ENCODE measurements at regions not wholly inside any gene's neighbourhood (a gene's known extent, or its start where the extent isn't known, plus 50 kb on each side); places are given as distances from the start of the nearest gene placed in this dataset.
"Not testable (repeated sequence)": the region's sequence is repeated elsewhere in the genome, so short reads cannot be mapped to it uniquely, and the experiment has no call there.

DNA sequence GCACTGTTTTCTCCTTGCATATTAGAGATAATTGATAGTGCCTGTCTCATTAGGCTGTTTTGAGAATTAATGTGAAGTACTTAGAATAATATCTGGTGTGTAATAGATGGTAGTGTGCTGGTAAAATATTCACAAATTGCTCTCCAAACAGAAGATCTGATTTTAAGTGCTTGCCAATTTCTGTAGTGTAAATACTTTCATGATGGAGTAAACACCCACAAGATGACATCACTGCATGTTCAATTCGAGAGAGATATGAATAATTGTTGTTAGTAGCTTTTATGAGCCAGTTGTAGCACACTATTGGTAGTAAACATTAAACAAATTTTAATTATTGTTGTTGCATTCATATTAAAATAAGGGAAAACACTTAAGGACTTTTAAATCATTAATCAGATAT is 392.3 kb upstream of the RIOK2 start:
- Histone ChIP-seq H3K36me3 (ENCODE audit: insufficient read depth, low read length) (no peaks in the 10 kb centered on the region), H3K4me1 (ENCODE audit: insufficient read depth, low read length, severe bottlenecking) (no peaks in the 10 kb centered on the region), H3K79me2 (ENCODE audit: insufficient read depth, low read length) (no peaks in the 10 kb centered on the region), H3K4me3 (ENCODE audit: low read depth, low read length, poor library complexity, severe bottlenecking) (no peak overlapping the region), H4K20me1 (ENCODE audit: insufficient read depth, low read length) (no peaks in the 10 kb centered on the region), H3K4me2 (ENCODE audit: low read length) (no peak overlapping the region), H3K9me2 (ENCODE audit: low read depth, low read length) (no peaks in the 10 kb centered on the region), H3K9me3 (ENCODE audit: low read length) (no peaks in the 10 kb centered on the region), H3K9ac (ENCODE audit: low read length) (no peak overlapping the region), H3K27ac (ENCODE audit: low read depth, low read length, poor library complexity, severe bottlenecking) (no peak overlapping the region), H2AFZ (ENCODE audit: low read length) (no peak overlapping the region), H3F3A (ENCODE audit: insufficient read depth, low read length) (no peaks in the 10 kb centered on the region), H3K27me3 (ENCODE audit: insufficient read depth, low read length) (no peaks in the 10 kb centered on the region)
- no peak for TF ChIP-seq EZH2 (IDR thresholded peaks at IDR 0.05; ENCODE audit: borderline replicate concordance, low read length)
- TF ChIP-seq, protein P1, sequence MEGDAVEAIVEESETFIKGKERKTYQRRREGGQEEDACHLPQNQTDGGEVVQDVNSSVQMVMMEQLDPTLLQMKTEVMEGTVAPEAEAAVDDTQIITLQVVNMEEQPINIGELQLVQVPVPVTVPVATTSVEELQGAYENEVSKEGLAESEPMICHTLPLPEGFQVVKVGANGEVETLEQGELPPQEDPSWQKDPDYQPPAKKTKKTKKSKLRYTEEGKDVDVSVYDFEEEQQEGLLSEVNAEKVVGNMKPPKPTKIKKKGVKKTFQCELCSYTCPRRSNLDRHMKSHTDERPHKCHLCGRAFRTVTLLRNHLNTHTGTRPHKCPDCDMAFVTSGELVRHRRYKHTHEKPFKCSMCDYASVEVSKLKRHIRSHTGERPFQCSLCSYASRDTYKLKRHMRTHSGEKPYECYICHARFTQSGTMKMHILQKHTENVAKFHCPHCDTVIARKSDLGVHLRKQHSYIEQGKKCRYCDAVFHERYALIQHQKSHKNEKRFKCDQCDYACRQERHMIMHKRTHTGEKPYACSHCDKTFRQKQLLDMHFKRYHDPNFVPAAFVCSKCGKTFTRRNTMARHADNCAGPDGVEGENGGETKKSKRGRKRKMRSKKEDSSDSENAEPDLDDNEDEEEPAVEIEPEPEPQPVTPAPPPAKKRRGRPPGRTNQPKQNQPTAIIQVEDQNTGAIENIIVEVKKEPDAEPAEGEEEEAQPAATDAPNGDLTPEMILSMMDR (IDR thresholded peaks at IDR 0.05; ENCODE audit: low read length), result no peak

DNA sequence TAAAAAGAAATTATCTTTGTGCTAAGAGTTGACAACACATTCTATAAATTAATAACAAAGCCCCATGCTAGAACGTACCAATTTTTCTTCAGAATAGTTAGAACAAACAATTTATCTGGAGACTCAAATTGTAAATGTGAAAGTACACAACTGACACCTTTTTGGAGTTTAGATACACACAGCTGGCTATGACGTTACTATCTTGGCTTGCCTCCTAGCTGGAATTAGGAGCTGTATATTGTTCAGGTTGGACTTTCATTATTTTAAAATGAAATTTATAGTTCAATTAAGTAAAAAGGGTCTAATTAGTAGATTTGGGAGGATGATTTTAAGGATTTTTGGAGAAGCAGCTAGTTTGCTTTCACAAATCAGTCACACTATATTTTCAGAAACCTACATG is 393.9 kb upstream of the RIOK2 start:
- no peak overlapping the region for H3K27ac ChIP-seq (ENCODE audit: low read depth, low read length, poor library complexity, severe bottlenecking)
- no peaks in the 10 kb centered on the region for H3K4me1 ChIP-seq (ENCODE audit: insufficient read depth, low read length, severe bottlenecking)
- TF ChIP-seq, protein P1 (IDR thresholded peaks at IDR 0.05; ENCODE audit: low read length), result no peak
- H3F3A ChIP-seq (ENCODE audit: insufficient read depth, low read length), result no peaks in the 10 kb centered on the region
- H3K27me3 ChIP-seq (ENCODE audit: insufficient read depth, low read length), result no peaks in the 10 kb centered on the region
- no peak overlapping the region for H3K4me2 ChIP-seq (ENCODE audit: low read length)
- H3K4me3 ChIP-seq (ENCODE audit: low read depth, low read length, poor library complexity, severe bottlenecking), result no peak overlapping the region
- H4K20me1 ChIP-seq (ENCODE audit: insufficient read depth, low read length), result no peaks in the 10 kb centered on the region
- H3K36me3 ChIP-seq (ENCODE audit: insufficient read depth, low read length), result no peaks in the 10 kb centered on the region
- no peaks in the 10 kb centered on the region for H3K9me3 ChIP-seq (ENCODE audit: low read length)
- H3K79me2 ChIP-seq (ENCODE audit: insufficient read depth, low read length), result no peaks in the 10 kb centered on the region
- H2AFZ ChIP-seq (ENCODE audit: low read length), result no peak overlapping the region
- H3K9me2 ChIP-seq (ENCODE audit: low read depth, low read length), result no peaks in the 10 kb centered on the region
- H3K9ac ChIP-seq (ENCODE audit: low read length), result no peak overlapping the region

DNA sequence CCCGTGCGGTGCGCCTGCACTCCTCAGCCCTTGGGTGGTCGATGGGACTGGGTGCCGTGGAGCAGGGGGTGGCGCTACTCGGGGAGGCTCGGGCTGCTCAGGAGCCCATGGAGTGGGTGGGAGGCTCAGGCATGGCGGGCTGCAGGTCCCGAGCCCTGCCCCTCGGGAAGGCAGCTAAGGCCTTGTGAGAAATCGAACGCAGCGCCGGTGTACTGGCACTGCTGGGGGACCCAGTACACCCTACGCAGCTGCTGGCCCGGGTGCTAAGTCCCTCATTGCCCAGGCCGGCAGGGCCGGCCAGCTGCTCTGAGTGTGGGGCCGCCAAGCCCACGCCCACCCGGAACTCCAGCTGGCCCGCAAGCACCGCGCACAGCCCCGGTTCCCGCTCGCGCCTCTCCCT is 396.9 kb upstream of the RIOK2 start:
- not testable (repeated sequence) for H3K9me2 ChIP-seq (ENCODE audit: low read depth, low read length); H2AFZ ChIP-seq (ENCODE audit: low read length); H3K9me3 ChIP-seq (ENCODE audit: low read length); H4K20me1 ChIP-seq (ENCODE audit: insufficient read depth, low read length); H3K36me3 ChIP-seq (ENCODE audit: insufficient read depth, low read length); H3K4me1 ChIP-seq (ENCODE audit: insufficient read depth, low read length, severe bottlenecking); H3K4me2 ChIP-seq (ENCODE audit: low read length); H3F3A ChIP-seq (ENCODE audit: insufficient read depth, low read length); H3K27ac ChIP-seq (ENCODE audit: low read depth, low read length, poor library complexity, severe bottlenecking); H3K79me2 ChIP-seq (ENCODE audit: insufficient read depth, low read length); H3K9ac ChIP-seq (ENCODE audit: low read length); H3K4me3 ChIP-seq (ENCODE audit: low read depth, low read length, poor library complexity, severe bottlenecking); H3K27me3 ChIP-seq (ENCODE audit: insufficient read depth, low read length)

DNA sequence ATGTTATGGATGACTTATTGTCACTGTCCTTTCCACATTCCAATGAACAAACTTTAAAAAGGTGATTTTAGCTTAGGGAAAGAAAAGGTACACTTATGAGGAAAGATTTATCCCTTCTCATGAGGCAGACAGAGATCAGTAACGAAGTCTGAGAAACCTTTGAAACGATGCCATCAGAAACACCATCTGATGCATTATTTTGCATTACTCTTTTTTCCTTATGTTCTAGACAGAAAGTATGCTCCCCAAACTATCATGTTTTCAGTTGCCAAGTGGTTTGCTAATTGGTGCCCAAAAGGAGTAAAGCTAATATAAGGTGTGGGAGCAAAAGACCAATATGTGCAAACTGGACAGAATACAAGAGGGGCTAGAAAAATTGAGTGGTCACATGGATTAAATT is 397.7 kb upstream of the RIOK2 start:
- Histone ChIP-seq H3K79me2 (ENCODE audit: insufficient read depth, low read length) (no peaks in the 10 kb centered on the region), H2AFZ (ENCODE audit: low read length) (no peak overlapping the region), H3K36me3 (ENCODE audit: insufficient read depth, low read length) (no peaks in the 10 kb centered on the region), H3K4me3 (ENCODE audit: low read depth, low read length, poor library complexity, severe bottlenecking) (no peak overlapping the region), H3K4me1 (ENCODE audit: insufficient read depth, low read length, severe bottlenecking) (no peaks in the 10 kb centered on the region), H3K9me2 (ENCODE audit: low read depth, low read length) (no peaks in the 10 kb centered on the region), H3K27me3 (ENCODE audit: insufficient read depth, low read length) (no peaks in the 10 kb centered on the region), H3K27ac (ENCODE audit: low read depth, low read length, poor library complexity, severe bottlenecking) (no peak overlapping the region), H3F3A (ENCODE audit: insufficient read depth, low read length) (no peaks in the 10 kb centered on the region), H3K9me3 (ENCODE audit: low read length) (no peaks in the 10 kb centered on the region), H3K9ac (ENCODE audit: low read length) (no peak overlapping the region), H4K20me1 (ENCODE audit: insufficient read depth, low read length) (no peaks in the 10 kb centered on the region), H3K4me2 (ENCODE audit: low read length) (no peak overlapping the region)
- TF ChIP-seq, protein P1 (IDR thresholded peaks at IDR 0.05; ENCODE audit: low read length), result no peak
- no peak for TF ChIP-seq EZH2 (IDR thresholded peaks at IDR 0.05; ENCODE audit: borderline replicate concordance, low read length)

Measured in OCI-LY1 (cell line).